Stimulated activated memory B cell treated with anti-CD40 and anti-IgM and Interleukin-4, amounts not matched to agents 10 μg/mL and 1 μg/mL and 100 μg/mL, for 72 hours (primary cell): ENCODE measurements at regions not wholly inside any gene's neighbourhood (a gene's known extent, or its start where the extent isn't known, plus 50 kb on each side); places are given as distances from the start of the nearest gene placed in this dataset.

Experiments used
- ATAC-seq: fragments of 150-1000 bp; cut with Tn5 transposase; 2 replicates; pipeline ENCODE4 v1.10.0; 2021
- H3K27ac Mint-ChIP-seq: one replicate; pipeline ENCODE4 v1.8.0; 2022; ENCODE audit warnings: mild to moderate bottlenecking, mixed read lengths
- H3K27me3 Mint-ChIP-seq: one replicate; pipeline ENCODE4 v1.8.0; 2022; ENCODE audit warnings: mixed read lengths
- H3K36me3 Mint-ChIP-seq: one replicate; pipeline ENCODE4 v1.8.0; 2022; ENCODE audit warnings: mixed read lengths
- H3K4me1 Mint-ChIP-seq: one replicate; pipeline ENCODE4 v1.8.0; 2022; ENCODE audit warnings: mixed read lengths
- H3K4me3 Mint-ChIP-seq: one replicate; pipeline ENCODE4 v1.8.0; 2022; ENCODE audit warnings: mild to moderate bottlenecking, moderate library complexity, mixed read lengths
- H3K9me3 Mint-ChIP-seq: one replicate; pipeline ENCODE4 v1.8.0; 2022; ENCODE audit warnings: mixed read lengths

GRCh38 chr20:48431653-48432493, 395.9 kb downstream of the PREX1 start:
- H3K27ac Mint-ChIP-seq, result no peak overlapping the region
- H3K9me3 Mint-ChIP-seq, result peaks cover 9% of the 10 kb centered on the region
- no peak overlapping the region for H3K4me3 Mint-ChIP-seq
- H3K36me3 Mint-ChIP-seq, result no peaks in the 10 kb centered on the region
- H3K27me3 Mint-ChIP-seq, result no peaks in the 10 kb centered on the region
- H3K4me1 Mint-ChIP-seq, result peaks cover 8% of the 10 kb centered on the region
- ATAC-seq, result no peak

GRCh38 chr20:48426630-48427029, 401.2 kb downstream of the PREX1 start:
- ATAC-seq, result no peak
- Mint-ChIP-seq H3K27me3 (peaks cover 26% of the 10 kb centered on the region), H3K4me1 (peaks cover 18% of the 10 kb centered on the region), H3K9me3 (peaks cover 8% of the 10 kb centered on the region), H3K4me3 (no peak overlapping the region), H3K27ac (no peak overlapping the region), H3K36me3 (no peaks in the 10 kb centered on the region)

DNA sequence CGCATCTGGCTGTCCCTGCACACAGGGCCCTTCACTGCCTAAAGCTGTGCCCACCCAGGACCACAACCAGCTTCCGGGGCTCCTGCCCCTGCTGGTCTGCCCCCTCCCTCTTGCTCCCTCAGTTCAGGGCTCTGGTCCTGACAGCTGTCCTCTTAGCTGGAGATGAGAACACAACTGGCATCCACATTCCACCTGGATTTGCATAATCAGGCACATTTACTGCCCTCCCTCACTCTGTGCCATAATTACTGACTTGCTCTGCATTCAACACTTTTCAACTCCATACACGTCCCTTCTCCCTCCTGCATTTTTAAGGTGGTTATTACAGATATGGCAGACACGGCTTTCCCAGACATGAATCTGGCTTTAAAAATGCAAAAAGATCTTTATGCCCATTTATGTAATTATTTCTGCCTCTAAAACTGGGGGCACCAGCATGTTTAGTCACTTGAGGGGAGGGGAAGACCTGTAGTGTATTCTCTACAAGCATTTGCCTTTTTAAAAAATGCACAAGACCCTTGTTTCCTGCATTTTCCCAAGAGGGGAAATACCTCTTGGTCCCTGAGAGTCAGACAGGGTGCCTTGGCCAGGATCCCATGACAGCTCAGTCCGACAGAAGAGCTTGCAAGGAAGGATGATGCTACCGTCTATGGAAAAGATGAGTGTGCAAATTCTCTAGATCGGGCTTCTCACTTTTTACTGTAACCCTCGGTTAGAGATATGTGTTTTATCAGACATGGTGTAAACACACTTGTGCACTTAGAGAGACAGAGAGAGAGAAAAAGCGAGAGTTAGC, 401.8 kb downstream of the PREX1 start:
- H3K27ac Mint-ChIP-seq, result no peak overlapping the region
- peaks cover 20% of the 10 kb centered on the region for H3K4me1 Mint-ChIP-seq
- peaks cover 3% of the 10 kb centered on the region for H3K9me3 Mint-ChIP-seq
- H3K36me3 Mint-ChIP-seq, result no peaks in the 10 kb centered on the region
- H3K27me3 Mint-ChIP-seq, result peaks cover 26% of the 10 kb centered on the region
- H3K4me3 Mint-ChIP-seq, result no peak overlapping the region
- ATAC-seq, result no peak

- H3K9me3 Mint-ChIP-seq, result no peaks in the 10 kb centered on the region
- H3K27me3 Mint-ChIP-seq, result peaks cover 26% of the 10 kb centered on the region
- H3K4me3 Mint-ChIP-seq, result no peak overlapping the region
- H3K27ac Mint-ChIP-seq, result no peak overlapping the region
- no peaks in the 10 kb centered on the region for H3K36me3 Mint-ChIP-seq
- no peak for ATAC-seq
- H3K4me1 Mint-ChIP-seq, result peaks cover 22% of the 10 kb centered on the region
Measured at GRCh38 chr20:48425321-48425720, 402.5 kb downstream of the PREX1 start.

- peak; percentile 85 for ATAC-seq
- Mint-ChIP-seq H3K27me3 (peaks cover 35% of the 10 kb centered on the region), H3K27ac (no peak overlapping the region), H3K4me3 (no peak overlapping the region), H3K9me3 (no peaks in the 10 kb centered on the region), H3K36me3 (no peaks in the 10 kb centered on the region), H3K4me1 (peaks cover 22% of the 10 kb centered on the region)
Measured at GRCh38 chr20:48422242-48422960, 405.4 kb downstream of the PREX1 start.

GRCh38 chr20:48421547-48421946, 406.3 kb downstream of the PREX1 start:
- peaks cover 22% of the 10 kb centered on the region for H3K4me1 Mint-ChIP-seq
- H3K4me3 Mint-ChIP-seq, result no peak overlapping the region
- no peaks in the 10 kb centered on the region for H3K9me3 Mint-ChIP-seq
- no peak for ATAC-seq
- no peaks in the 10 kb centered on the region for H3K36me3 Mint-ChIP-seq
- H3K27me3 Mint-ChIP-seq, result peaks cover 35% of the 10 kb centered on the region
- no peak overlapping the region for H3K27ac Mint-ChIP-seq

GRCh38 chr20:48420176-48420575, 407.6 kb downstream of the PREX1 start:
- no peaks in the 10 kb centered on the region for H3K36me3 Mint-ChIP-seq
- H3K4me3 Mint-ChIP-seq, result no peak overlapping the region
- ATAC-seq, result no peak
- peaks cover 22% of the 10 kb centered on the region for H3K4me1 Mint-ChIP-seq
- peaks cover 22% of the 10 kb centered on the region for H3K27me3 Mint-ChIP-seq
- H3K9me3 Mint-ChIP-seq, result no peaks in the 10 kb centered on the region
- no peak overlapping the region for H3K27ac Mint-ChIP-seq

GRCh38 chr20:48419173-48419572, 408.6 kb downstream of the PREX1 start:
- Mint-ChIP-seq H3K4me3 (no peak overlapping the region), H3K36me3 (no peaks in the 10 kb centered on the region), H3K4me1 (peaks cover 22% of the 10 kb centered on the region), H3K27ac (no peak overlapping the region), H3K27me3 (peaks cover 11% of the 10 kb centered on the region), H3K9me3 (no peaks in the 10 kb centered on the region)
- no peak for ATAC-seq

GRCh38 chr20:48416002-48416401, 411.8 kb downstream of the PREX1 start:
- ATAC-seq, result peak; percentile 61
- Mint-ChIP-seq H3K36me3 (no peaks in the 10 kb centered on the region), H3K27me3 (peaks cover 20% of the 10 kb centered on the region), H3K9me3 (no peaks in the 10 kb centered on the region), H3K27ac (no peak overlapping the region), H3K4me1 (peaks cover 5% of the 10 kb centered on the region), H3K4me3 (no peak overlapping the region)

DNA sequence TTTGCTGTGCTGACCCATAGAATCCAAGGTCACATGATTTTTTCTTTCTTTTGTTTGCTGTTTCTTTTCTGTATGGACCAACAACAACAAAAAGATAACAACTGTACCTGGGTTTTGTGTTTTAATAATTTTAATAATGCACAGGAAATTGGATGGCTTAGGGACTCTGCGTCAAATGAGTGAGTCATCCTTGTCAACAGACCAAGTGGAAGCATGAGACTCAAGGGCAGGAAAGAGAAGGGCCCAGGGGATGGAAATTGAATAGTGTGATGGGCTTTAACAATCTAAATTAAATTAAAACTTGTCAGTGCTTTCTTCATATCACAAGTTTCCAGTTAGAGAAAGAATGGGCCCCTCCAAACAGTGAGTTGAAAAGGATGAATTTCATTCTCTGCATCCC, 413.0 kb downstream of the PREX1 start:
- H3K9me3 Mint-ChIP-seq, result no peaks in the 10 kb centered on the region
- H3K4me1 Mint-ChIP-seq, result no peaks in the 10 kb centered on the region
- H3K4me3 Mint-ChIP-seq, result no peak overlapping the region
- no peak overlapping the region for H3K27ac Mint-ChIP-seq
- H3K27me3 Mint-ChIP-seq, result peaks cover 20% of the 10 kb centered on the region
- H3K36me3 Mint-ChIP-seq, result no peaks in the 10 kb centered on the region
- no peak for ATAC-seq

DNA sequence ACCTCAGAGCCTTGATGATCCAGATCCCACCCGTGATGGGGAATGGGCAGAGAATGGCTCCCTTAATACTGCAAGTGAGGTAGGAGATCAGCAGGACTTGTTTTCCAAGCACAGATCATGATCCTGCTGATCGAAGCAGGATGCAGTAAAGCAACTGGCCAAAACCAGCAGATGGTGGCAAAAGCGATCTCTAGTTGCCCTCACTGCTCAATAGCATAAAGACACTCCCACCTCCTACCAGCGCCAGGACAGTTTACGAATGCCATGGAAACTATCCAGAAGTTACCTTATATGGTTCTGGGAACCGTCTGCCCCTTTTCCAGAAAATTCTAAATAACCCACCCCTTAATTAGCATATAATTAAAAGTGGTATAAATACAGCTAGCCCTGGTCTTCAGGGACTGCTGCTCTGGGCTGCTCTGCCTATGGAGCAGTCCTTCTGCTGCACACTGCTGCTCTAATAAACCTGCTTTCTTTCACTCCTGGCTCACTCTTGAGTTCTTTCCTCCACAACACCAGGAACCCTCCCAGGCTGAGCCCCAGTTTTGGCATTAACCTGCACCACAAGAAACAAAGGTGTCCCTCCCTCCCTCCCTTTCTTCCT, 415.8 kb downstream of the PREX1 start:
- Mint-ChIP-seq H3K4me1 (no peaks in the 10 kb centered on the region), H3K27me3 (peaks cover 12% of the 10 kb centered on the region), H3K27ac (no peak overlapping the region), H3K9me3 (no peaks in the 10 kb centered on the region), H3K4me3 (no peak overlapping the region), H3K36me3 (no peaks in the 10 kb centered on the region)
- no peak for ATAC-seq

GRCh38 chr20:48411245-48411644, 416.6 kb downstream of the PREX1 start:
- Mint-ChIP-seq H3K9me3 (no peaks in the 10 kb centered on the region), H3K27ac (no peak overlapping the region)

GRCh38 chr20:48409055-48409615, 418.7 kb downstream of the PREX1 start:
- Mint-ChIP-seq H3K9me3 (no peaks in the 10 kb centered on the region), H3K27me3 (peaks cover 22% of the 10 kb centered on the region), H3K4me3 (no peak overlapping the region), H3K27ac (no peak overlapping the region), H3K36me3 (no peaks in the 10 kb centered on the region), H3K4me1 (peaks cover 6% of the 10 kb centered on the region)
- no peak for ATAC-seq

More at GRCh38 chr20:48411245-48411644, 416.6 kb downstream of the PREX1 start:
- Mint-ChIP-seq H3K27me3 (peaks cover 12% of the 10 kb centered on the region), H3K36me3 (no peaks in the 10 kb centered on the region), H3K4me1 (no peaks in the 10 kb centered on the region), H3K4me3 (no peak overlapping the region)
- no peak for ATAC-seq

GRCh38 chr20:48407710-48408109, 420.1 kb downstream of the PREX1 start:
- H3K4me1 Mint-ChIP-seq, result peaks cover 6% of the 10 kb centered on the region
- no peaks in the 10 kb centered on the region for H3K9me3 Mint-ChIP-seq
- ATAC-seq, result no peak
- peaks cover 30% of the 10 kb centered on the region for H3K27me3 Mint-ChIP-seq
- H3K4me3 Mint-ChIP-seq, result no peak overlapping the region
- no peaks in the 10 kb centered on the region for H3K36me3 Mint-ChIP-seq
- H3K27ac Mint-ChIP-seq, result no peak overlapping the region

DNA sequence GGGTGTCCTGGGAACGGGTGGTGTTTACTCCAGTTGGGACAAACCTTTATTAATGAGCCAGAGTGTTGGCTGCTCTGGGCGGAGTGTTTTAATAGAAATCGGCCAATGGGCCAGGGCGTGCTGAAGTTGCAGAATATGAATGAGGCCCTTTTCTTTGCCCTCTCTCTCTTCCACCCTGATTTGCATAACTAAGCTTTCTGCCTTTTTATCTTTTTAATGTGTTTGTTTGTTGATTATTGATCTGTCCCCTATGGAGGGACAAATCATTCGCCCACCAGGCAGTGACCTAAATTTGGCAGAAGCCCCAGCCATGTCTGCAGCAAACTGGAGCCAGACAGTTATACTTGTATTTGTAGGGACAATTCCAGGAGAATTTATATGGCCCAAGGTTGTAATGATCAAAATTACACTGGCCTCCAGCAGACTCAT, 420.9 kb downstream of the PREX1 start:
- Mint-ChIP-seq H3K27ac (no peak overlapping the region), H3K36me3 (no peaks in the 10 kb centered on the region), H3K9me3 (no peaks in the 10 kb centered on the region), H3K4me3 (no peak overlapping the region), H3K27me3 (peaks cover 29% of the 10 kb centered on the region), H3K4me1 (peaks cover 6% of the 10 kb centered on the region)
- ATAC-seq, result no peak
